COLO829 (cell line): ENCODE measurements at regions not wholly inside any gene's neighbourhood (a gene's known extent, or its start where the extent isn't known, plus 50 kb on each side); places are given as distances from the start of the nearest gene placed in this dataset.
"Not testable (repeated sequence)": the region's sequence is repeated elsewhere in the genome, so short reads cannot be mapped to it uniquely, and the experiment has no call there.

Source experiments
- DNase-seq: peaks from one replicate; pipeline ENCODE4 v3.0.0; 2012; ENCODE audit warnings: low spot score

GRCh38 chr10:105727586-105727985 lies 1086.5 kb downstream of the SORCS3 start:
- DNase-seq = not testable (repeated sequence)

GRCh38 chr10:105727131-105727530 lies 1086.0 kb downstream of the SORCS3 start:
- no peak for DNase-seq

- no peak for DNase-seq
These were observed 1085.1 kb downstream of the SORCS3 start for GRCh38 chr10:105726149-105726548.

GRCh38 chr10:105725007-105725406 lies 1083.9 kb downstream of the SORCS3 start:
- DNase-seq = no peak

GRCh38 chr10:105718207-105718995 lies 1077.3 kb downstream of the SORCS3 start:
- DNase-seq = no peak

GRCh38 chr10:105714728-105715127 lies 1073.6 kb downstream of the SORCS3 start:
- DNase-seq = no peak

- DNase-seq = no peak
These were observed 1066.5 kb downstream of the SORCS3 start for GRCh38 chr10:105707603-105708002.

- no peak for DNase-seq
These were observed 1065.4 kb downstream of the SORCS3 start for GRCh38 chr10:105706281-105707026.

- no peak for DNase-seq
These were observed 1061.1 kb downstream of the SORCS3 start for GRCh38 chr10:105702211-105702610.

- no peak for DNase-seq
These were observed 1059.1 kb downstream of the SORCS3 start for GRCh38 chr10:105700218-105700617.

- no peak for DNase-seq
These were observed 1058.4 kb downstream of the SORCS3 start for GRCh38 chr10:105699504-105699903.

GRCh38 chr10:105698592-105698991 lies 1057.5 kb downstream of the SORCS3 start:
- DNase-seq = no peak

GRCh38 chr10:105697290-105697780 lies 1056.2 kb downstream of the SORCS3 start:
- no peak for DNase-seq

GRCh38 chr10:105691811-105692210 lies 1050.7 kb downstream of the SORCS3 start:
- no peak for DNase-seq

GRCh38 chr10:105682911-105683310 lies 1041.8 kb downstream of the SORCS3 start:
- DNase-seq = no peak

GRCh38 chr10:105681051-105681450 lies 1040.0 kb downstream of the SORCS3 start:
- DNase-seq = no peak

GRCh38 chr10:105679781-105680180 lies 1038.7 kb downstream of the SORCS3 start:
- DNase-seq = no peak

- DNase-seq = no peak
These were observed 1034.2 kb downstream of the SORCS3 start for GRCh38 chr10:105675333-105675732.

- no peak for DNase-seq
These were observed 1033.4 kb downstream of the SORCS3 start for GRCh38 chr10:105674448-105674847.

GRCh38 chr10:105658696-105659095 lies 1017.6 kb downstream of the SORCS3 start:
- no peak for DNase-seq

GRCh38 chr10:105656856-105657255 lies 1015.8 kb downstream of the SORCS3 start:
- no peak for DNase-seq

- no peak for DNase-seq
These were observed 1009.2 kb downstream of the SORCS3 start for GRCh38 chr10:105650306-105650705.

- DNase-seq = no peak
These were observed 1006.3 kb downstream of the SORCS3 start for GRCh38 chr10:105647354-105647753.
